B cell (primary cell): ENCODE measurements at regions not wholly inside any gene's neighbourhood (a gene's known extent, or its start where the extent isn't known, plus 50 kb on each side); places are given as distances from the start of the nearest gene placed in this dataset.

Experiments used
- ATAC-seq: fragments of 200-7000 bp; cut with Tn5 transposase; one replicate; pipeline ENCODE4 v1.10.0; 2021; ENCODE audit warnings: low read depth, mild to moderate bottlenecking, moderate number of reproducible peaks, moderate library complexity
- CTCF ChIA-PET: fragments of 350-600 bp; sonication (Branson Sonifier 250); formaldehyde crosslinking; loops from one replicate; lab custom pipeline; 2021; ENCODE audit warnings: antibody characterized with exemption, inconsistent platforms; lab: Charles Lee
- POLR2A ChIA-PET: fragments of 350-600 bp; sonication (Branson Sonifier 250); formaldehyde crosslinking; loops from one replicate; lab custom pipeline; 2021; ENCODE audit warnings: antibody characterized with exemption; lab: Charles Lee
- DNase-seq: peaks from one replicate; pipeline ENCODE4 v3.0.0; 2013
- H2AFZ ChIP-seq: 2 replicates; pipeline ENCODE4 v1.6.1; 2012; ENCODE audit warnings: mild to moderate bottlenecking, low read depth, low read length; ENCODE audit not compliant: insufficient read depth, poor library complexity, severe bottlenecking
- H3K27ac ChIP-seq, 2 donors: 1 replicate in 1 of 2; 2 replicates in 1 of 2; pipeline ENCODE4 v1.5.1; 2012 to 2013; ENCODE audit warnings: low read length in 2 of 2, mild to moderate bottlenecking in 2 of 2, moderate library complexity in 1 of 2
- H3K27me3 ChIP-seq, 4 experiments: fragments of 200-600 bp in 1 of 4; sonication (generic) in 1 of 4; replicated peaks in 1 of 4; 1 replicate in 2 of 4; 2 replicates in 2 of 4; pipeline versions ENCODE4 v1.6.1 to v1.7.0; 2013 to 2016; ENCODE audit warnings: low read length in 3 of 4, mild to moderate bottlenecking in 2 of 4, mixed read lengths in 1 of 4, moderate library complexity in 1 of 4; ENCODE audit not compliant: insufficient read depth in 4 of 4, control insufficient read depth in 3 of 4; ENCODE audit errors: control extremely low read depth in 1 of 4
- H3K36me3 ChIP-seq, 2 experiments: replicated peaks in 1 of 2; 1 replicate in 1 of 2; 2 replicates in 1 of 2; pipeline versions ENCODE4 v1.6.1 to v1.7.1; 2013; ENCODE audit warnings: low read length in 1 of 2; ENCODE audit not compliant: insufficient read depth in 2 of 2, control insufficient read depth in 1 of 2; ENCODE audit errors: control extremely low read depth in 1 of 2, extremely low read depth in 1 of 2
- H3K4me1 ChIP-seq, 2 donors: fragments of 200-600 bp in 1 of 2; sonication (generic) in 1 of 2; 1 replicate in 1 of 2; 2 replicates in 1 of 2; pipeline versions ENCODE4 v1.5.1 to v1.6.1; 2013 to 2017; ENCODE audit warnings: low read length in 2 of 2; ENCODE audit not compliant: control insufficient read depth in 2 of 2, insufficient read depth in 2 of 2
- H3K4me2 ChIP-seq: replicated peaks from 2 replicates; pipeline ENCODE3; 2012; ENCODE audit warnings: mild to moderate bottlenecking, low read depth, low read length; ENCODE audit not compliant: poor library complexity, severe bottlenecking
- H3K4me3 ChIP-seq, 5 experiments: fragments of 200-600 bp in 1 of 5; sonication (generic) in 1 of 5; 1 replicate in 3 of 5; 2 replicates in 2 of 5; pipeline versions ENCODE4 v1.5.1 to v1.7.0; 2011 to 2016; ENCODE audit warnings: low read length in 4 of 5, mild to moderate bottlenecking in 4 of 5, low read depth in 2 of 5, control low read depth in 1 of 5, moderate library complexity in 1 of 5; ENCODE audit not compliant: insufficient read depth in 1 of 5; ENCODE audit errors: control extremely low read depth in 1 of 5, extremely low read depth in 1 of 5
- H3K79me2 ChIP-seq: fragments of 200-600 bp; sonication (generic); one replicate; pipeline ENCODE4 v1.6.0; 2016; ENCODE audit warnings: low read length; ENCODE audit not compliant: control insufficient read depth, insufficient read depth
- H3K9ac ChIP-seq: fragments of 200-600 bp; sonication (generic); 2 replicates; pipeline ENCODE4 v1.6.1; 2017; ENCODE audit warnings: mild to moderate bottlenecking, low read length, moderate library complexity
- H3K9me3 ChIP-seq, 3 donors: one replicate each; pipeline versions ENCODE4 v1.6.1 to v1.7.1; 2013; ENCODE audit warnings: low read length in 2 of 3; ENCODE audit not compliant: control insufficient read depth in 2 of 3, insufficient read depth in 1 of 3; ENCODE audit errors: control extremely low read depth in 1 of 3
- H4K20me1 ChIP-seq: 2 replicates; pipeline ENCODE4 v1.6.0; 2012; ENCODE audit warnings: mild to moderate bottlenecking, low read length; ENCODE audit not compliant: insufficient read depth, control insufficient read depth, poor library complexity, severe bottlenecking
- H3K27ac Mint-ChIP-seq: one replicate; pipeline ENCODE4 v1.8.0; 2021; ENCODE audit warnings: mixed read lengths
- H3K27me3 Mint-ChIP-seq: one replicate; pipeline ENCODE4 v1.8.0; 2021; ENCODE audit warnings: mixed read lengths
- H3K4me1 Mint-ChIP-seq: one replicate; pipeline ENCODE4 v1.8.0; 2021; ENCODE audit warnings: mixed read lengths
- H3K4me3 Mint-ChIP-seq: one replicate; pipeline ENCODE4 v1.8.0; 2021; ENCODE audit warnings: mixed read lengths
- H3K9me3 Mint-ChIP-seq: one replicate; pipeline ENCODE4 v1.8.0; 2022; ENCODE audit warnings: mixed read lengths; ENCODE audit not compliant: insufficient read depth
- EZH2 ChIP-seq: IDR thresholded peaks from 2 replicates; pipeline ENCODE4 v1.6.1; 2012; ENCODE audit warnings: borderline replicate concordance, low read depth, mild to moderate bottlenecking, moderate library complexity, low read length; ENCODE audit not compliant: insufficient read depth, poor library complexity, severe bottlenecking
- WGBS: methylation state at CpG from one replicate; pipeline ENCODE4 v1.1.5; 2013; ENCODE audit warnings: missing lambda C conversion rate; ENCODE audit not compliant: insufficient coverage; 5-methylcytosine and 5-hydroxymethylcytosine counted together
- intact Hi-C: fragments of 100-400 bp; cut with micrococcal nuclease; formaldehyde crosslinking; loops from one replicate; pipeline ENCODE4 v1.10.0; 2022
- TF ChIP-seq, protein P1 (sequence below): fragments of 200-600 bp; IDR thresholded peaks from one replicate; pipeline ENCODE4 v1.8.0; 2022; ENCODE audit warnings: antibody characterized with exemption, mild to moderate bottlenecking

DNA sequence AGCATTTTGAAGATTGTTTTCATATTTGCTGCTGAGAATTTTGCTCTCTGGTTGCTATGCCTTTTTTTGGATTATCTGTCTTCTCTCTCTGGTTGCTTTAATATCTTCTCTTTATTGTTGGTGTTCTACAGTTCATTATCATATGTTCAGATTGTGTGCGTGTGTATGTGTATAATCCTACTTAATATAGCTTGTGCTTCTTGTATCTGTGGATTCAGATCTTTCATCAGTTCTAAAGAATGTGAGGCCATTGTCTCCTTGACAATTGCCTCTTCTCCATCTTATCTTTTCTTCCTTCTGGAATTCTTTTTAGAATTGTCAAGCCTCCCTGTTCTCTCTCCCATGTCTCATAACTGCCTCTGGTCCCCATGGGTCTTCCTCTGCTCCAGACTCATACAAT lies 195.4 kb downstream of the CDC5L start:
- ChIA-PET POLR2A (no interaction called here), CTCF (no interaction called here)
- Histone ChIP-seq H4K20me1 (no peaks in the 10 kb centered on the region), H3K27ac (no peak overlapping the region), H3K4me3 (no peak overlapping the region), H3K9me3 (peaks cover 0 to 3% (median 0%) of the 10 kb centered on the region in 3 donors), H3K4me2 (no peak overlapping the region), H3K79me2 (no peaks in the 10 kb centered on the region), H3K4me1 (no peaks in the 10 kb centered on the region), H3K9ac (no peak overlapping the region), H3K27me3 (no peaks in the 10 kb centered on the region), H3K36me3 (no peaks in the 10 kb centered on the region), H2AFZ (no peak overlapping the region)
- Mint-ChIP-seq H3K27ac (no peak overlapping the region), H3K4me3 (no peak overlapping the region), H3K4me1 (no peaks in the 10 kb centered on the region), H3K27me3 (peaks cover 8% of the 10 kb centered on the region), H3K9me3 (no peaks in the 10 kb centered on the region)
- intact Hi-C loops = no loop called here
- DNase-seq = no peak
- ATAC-seq = no peak
- no CpG with 5 or more reads among the region's 1 CpG for WGBS
- no peak for TF ChIP-seq EZH2
- TF ChIP-seq, protein P1, sequence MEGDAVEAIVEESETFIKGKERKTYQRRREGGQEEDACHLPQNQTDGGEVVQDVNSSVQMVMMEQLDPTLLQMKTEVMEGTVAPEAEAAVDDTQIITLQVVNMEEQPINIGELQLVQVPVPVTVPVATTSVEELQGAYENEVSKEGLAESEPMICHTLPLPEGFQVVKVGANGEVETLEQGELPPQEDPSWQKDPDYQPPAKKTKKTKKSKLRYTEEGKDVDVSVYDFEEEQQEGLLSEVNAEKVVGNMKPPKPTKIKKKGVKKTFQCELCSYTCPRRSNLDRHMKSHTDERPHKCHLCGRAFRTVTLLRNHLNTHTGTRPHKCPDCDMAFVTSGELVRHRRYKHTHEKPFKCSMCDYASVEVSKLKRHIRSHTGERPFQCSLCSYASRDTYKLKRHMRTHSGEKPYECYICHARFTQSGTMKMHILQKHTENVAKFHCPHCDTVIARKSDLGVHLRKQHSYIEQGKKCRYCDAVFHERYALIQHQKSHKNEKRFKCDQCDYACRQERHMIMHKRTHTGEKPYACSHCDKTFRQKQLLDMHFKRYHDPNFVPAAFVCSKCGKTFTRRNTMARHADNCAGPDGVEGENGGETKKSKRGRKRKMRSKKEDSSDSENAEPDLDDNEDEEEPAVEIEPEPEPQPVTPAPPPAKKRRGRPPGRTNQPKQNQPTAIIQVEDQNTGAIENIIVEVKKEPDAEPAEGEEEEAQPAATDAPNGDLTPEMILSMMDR = no peak

DNA sequence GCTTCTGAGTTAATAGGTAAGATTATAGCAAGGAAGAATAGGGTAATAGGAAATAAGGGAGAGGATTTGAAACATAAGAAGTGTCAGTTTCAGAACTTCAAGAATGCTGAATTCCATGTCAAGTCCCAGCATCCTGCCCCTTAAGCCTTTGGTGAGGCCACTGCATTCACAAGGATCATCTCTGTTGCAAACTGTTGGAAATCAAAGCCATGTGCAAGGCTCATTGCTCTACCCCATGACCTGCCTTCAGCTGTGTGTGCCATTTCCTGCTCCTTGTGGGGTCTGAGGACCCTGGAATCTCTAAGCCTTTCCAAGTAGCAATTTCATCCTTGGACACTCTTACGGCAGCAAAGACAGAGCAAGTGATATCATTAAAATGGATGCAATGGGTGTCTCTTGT lies 203.0 kb downstream of the CDC5L start:
- no peaks in the 10 kb centered on the region for H3K9me3 Mint-ChIP-seq
- Histone ChIP-seq H3K4me3 (no peak overlapping the region), H3K4me2 (no peak overlapping the region), H3K9ac (no peak overlapping the region), H3K27me3 (peaks cover 0 to 4% (median 1%) of the 10 kb centered on the region in 4 experiments), H2AFZ (no peak overlapping the region), H4K20me1 (no peaks in the 10 kb centered on the region), H3K4me1 (no peaks in the 10 kb centered on the region), H3K27ac (no peak overlapping the region), H3K9me3 (no peaks in the 10 kb centered on the region), H3K36me3 (no peaks in the 10 kb centered on the region), H3K79me2 (no peaks in the 10 kb centered on the region)
- no peak overlapping the region for H3K4me3 Mint-ChIP-seq
- H3K27me3 Mint-ChIP-seq = peaks cover 30% of the 10 kb centered on the region
- TF ChIP-seq, protein P1 = no peak
- no peak for TF ChIP-seq EZH2
- ChIA-PET CTCF (no interaction called here), POLR2A (no interaction called here)
- no peak overlapping the region for H3K27ac Mint-ChIP-seq
- no CpG with 5 or more reads among the region's 1 CpG for WGBS
- ATAC-seq (no peak), DNase-seq (no peak)
- no peaks in the 10 kb centered on the region for H3K4me1 Mint-ChIP-seq
- intact Hi-C loops = no loop called here
